Activated CD8-positive, alpha-beta memory T cell treated with anti-CD3 and anti-CD28 coated beads for 1 hour (primary cell): ENCODE measurements at regions not wholly inside any gene's neighbourhood (a gene's known extent, or its start where the extent isn't known, plus 50 kb on each side); places are given as distances from the start of the nearest gene placed in this dataset.

Experiments
- DNase-seq, 2 donors: peaks; one replicate each; pipeline ENCODE4 v3.0.0-alpha.2; 2020; ENCODE audit warnings: low read depth in 1 of 2; ENCODE audit errors: extremely low read depth in 1 of 2

- DNase-seq, result no peak
These were observed 156.4 kb upstream of the CCL2 start for GRCh38 chr17:34098699-34099098.

GRCh38 chr17:34099859-34100515, 155.1 kb upstream of the CCL2 start:
- no peak for DNase-seq

- no peak for DNase-seq
These were observed 148.1 kb upstream of the CCL2 start for GRCh38 chr17:34107019-34107418.

GRCh38 chr17:34110315-34110714, 144.8 kb upstream of the CCL2 start:
- no peak for DNase-seq

DNA sequence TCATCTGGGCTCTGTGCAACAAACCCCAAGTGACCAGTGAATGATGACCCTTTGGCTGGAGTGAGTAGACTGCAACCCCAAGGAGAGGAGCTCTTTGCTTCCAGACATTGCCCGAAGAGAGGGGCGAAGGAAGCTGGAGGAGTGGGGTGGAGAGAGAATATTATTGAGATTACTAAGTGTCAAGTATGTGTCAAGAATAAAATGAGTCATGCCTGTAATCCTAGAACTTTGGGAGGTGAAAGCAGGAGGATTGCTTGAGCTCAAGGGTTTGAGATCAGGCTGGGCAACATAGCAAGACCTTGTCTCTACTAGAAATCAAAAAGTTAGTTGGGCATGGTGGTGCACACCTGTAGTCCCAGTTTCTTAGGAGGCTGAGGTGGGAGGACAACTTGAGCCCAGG, 142.0 kb upstream of the CCL2 start:
- DNase-seq, result no peak

- DNase-seq, result no peak
These were observed 140.9 kb upstream of the CCL2 start for GRCh38 chr17:34114174-34114573.

DNA sequence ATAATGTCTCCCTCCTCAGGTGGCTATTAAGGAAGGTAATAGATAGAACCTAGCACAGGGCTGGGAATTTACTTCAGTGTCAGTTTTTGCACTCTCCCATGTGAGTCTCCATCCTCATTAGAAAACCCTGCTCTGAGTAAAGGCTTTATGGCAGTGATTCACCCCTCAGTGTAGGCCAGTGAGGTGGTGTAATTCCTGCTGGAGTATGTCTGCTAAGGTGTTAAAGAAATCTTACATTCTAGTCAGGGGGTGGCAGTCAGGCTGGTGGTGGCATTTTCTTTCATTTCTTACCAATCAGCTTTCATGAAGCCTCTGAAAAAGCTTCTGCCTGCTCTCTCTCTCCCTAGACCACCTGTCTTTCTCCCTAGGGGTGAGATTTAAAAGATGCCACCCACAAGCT, 138.8 kb upstream of the CCL2 start:
- no peak for DNase-seq

GRCh38 chr17:34117332-34117731, 137.8 kb upstream of the CCL2 start:
- no peak for DNase-seq

GRCh38 chr17:34117811-34118210, 137.3 kb upstream of the CCL2 start:
- DNase-seq, result no peak

DNA sequence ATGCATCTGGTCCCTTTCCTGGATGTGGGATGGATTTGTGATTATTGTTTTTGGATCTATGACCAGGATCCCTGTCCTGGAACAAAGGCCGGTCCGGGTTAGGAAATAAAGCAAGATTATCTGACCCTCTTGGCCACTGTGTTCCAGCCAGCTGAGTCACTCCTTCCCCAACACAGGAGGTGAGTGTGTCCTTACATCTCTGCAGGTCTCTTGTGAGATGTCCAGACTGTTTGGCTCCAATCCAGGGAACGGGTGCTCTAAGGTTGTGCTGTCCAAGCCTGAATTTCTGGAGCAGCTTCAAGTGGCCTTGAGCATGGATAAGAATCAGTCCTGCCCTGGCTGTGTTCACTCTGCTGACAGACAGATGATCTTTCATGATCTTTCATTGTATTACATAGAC, 136.5 kb upstream of the CCL2 start:
- DNase-seq, result no peak

DNA sequence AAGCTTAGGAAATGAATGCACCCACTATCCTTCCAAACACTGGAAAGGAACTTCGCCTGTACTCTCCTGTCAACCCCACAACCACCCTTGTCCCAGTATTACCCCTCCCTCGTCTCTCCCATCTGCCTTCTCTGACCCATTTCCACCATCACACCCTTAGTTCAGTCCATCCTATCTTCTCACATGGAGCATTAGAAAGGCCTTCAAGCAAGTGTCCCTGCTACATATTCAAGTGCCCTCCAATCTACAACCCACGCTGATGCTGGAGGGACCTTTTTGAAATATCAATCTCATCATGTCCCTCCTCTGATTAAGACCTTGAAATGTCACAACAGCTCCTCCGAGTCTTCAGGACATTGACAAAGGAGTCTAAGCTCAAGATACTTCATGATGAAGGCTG, 133.8 kb upstream of the CCL2 start:
- no peak for DNase-seq

DNA sequence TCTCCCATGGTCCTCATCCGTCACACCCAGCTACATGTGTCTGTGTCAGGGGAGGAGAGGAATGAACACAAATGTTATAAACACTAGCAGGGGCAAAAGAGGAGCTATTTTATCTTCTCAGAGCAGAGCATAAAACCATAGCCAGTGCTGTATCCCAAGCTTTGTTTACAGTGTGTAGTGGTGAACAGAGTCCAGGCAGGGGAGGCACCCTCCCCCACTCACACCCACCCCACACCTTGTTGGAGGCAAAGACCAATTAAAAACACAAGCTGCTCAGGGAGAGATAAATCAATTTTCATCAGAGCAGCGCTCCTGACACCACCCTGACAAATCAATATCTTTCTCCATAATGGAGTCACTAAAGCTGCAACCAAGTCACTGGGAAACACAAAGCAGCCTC, 132.6 kb upstream of the CCL2 start:
- DNase-seq, result no peak

DNA sequence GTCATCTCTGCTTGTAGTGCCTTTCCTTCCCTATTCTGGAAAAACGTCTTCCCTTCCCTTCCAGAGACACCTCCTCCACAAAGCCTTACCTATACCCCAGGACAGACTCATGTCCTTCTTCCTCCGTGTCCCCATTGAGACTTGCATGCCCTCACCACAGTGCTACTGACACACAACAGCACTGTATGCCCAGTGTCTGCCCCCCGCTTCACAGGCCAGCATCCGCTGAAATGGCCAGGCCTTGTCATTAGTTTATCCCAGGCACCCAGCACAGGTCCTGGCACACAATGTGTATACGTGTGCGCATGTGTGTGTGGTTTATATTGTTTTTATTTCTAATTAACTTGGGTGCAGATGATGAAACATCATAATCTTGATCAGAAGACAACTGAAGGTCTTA, 130.1 kb upstream of the CCL2 start:
- no peak for DNase-seq

DNA sequence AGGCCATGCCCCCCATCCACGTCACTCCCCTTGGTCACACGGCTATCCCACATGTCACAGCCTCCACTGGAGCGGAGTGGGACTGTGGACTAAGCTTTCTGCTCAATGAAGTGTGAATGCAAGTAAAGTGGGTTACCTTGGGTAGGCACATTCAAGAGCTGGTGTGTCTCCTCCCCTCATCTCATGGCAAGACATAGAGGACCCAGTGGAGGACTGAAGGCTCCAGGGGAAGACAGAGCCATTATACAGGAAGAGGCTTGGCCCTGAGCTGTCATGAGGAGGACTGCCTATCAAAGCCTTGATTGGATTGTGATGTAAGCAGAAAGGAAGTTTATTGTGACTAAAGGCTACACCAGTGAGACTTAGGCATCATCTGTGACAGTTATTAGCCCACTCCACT, 129.2 kb upstream of the CCL2 start:
- DNase-seq, result no peak

DNA sequence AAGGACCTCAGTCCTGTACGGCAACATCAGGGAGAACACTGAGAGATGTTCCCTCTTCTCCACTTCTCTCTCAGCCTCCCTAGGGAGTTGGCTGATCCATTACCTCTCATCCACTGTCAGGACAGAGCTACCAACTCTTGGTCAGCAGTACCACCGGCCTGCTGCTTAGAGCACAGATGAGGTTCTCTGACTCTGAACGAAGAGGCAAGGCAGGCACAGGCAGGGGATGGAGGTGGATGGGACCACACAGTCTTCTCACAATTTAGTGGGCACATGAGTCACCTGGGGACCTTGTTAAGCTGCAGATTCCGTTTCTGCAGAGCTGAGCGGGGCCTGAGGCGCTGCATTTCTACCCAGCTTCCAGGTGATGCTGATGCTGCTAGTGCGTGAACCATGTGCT, 128.6 kb upstream of the CCL2 start:
- DNase-seq, result no peak

DNA sequence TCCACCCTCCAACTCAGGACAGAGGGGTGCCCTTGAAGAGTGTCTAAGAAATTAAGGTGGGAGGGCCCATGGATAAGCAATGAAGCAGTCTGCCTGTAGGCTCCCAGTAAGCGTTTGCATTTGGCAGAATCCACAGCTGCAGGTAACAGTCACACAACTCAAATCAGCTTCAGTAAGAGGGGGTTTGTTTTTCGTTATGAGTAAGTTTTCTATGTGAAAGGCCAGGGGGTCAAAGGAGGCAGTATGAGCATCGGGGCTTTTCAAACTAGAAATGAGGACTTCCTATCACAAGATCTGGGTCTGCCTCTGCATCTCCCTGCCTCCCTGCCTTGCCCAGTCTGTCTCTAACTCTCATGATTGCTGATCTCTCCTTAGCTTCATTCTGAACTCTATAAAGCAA, 128.1 kb upstream of the CCL2 start:
- DNase-seq, result no peak

DNA sequence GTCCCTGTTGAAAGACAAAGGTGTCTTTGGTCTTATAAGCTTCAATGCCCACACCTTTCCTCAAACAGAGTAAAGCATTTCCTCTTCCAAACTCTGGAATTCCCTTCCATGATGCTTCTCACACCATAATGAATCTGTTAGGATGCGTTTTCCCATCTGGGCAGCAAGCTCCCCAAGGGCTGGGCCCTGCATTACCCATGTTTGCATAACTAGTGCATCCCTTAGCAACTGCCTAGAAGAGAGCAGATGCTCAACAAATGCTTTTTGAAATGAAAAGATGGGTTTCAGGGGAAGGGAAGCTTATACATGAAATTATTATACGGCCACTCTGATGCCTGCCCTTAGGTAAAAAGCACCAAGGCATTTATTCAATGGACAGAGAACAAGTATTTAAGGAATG, 124.5 kb upstream of the CCL2 start:
- no peak for DNase-seq

- DNase-seq, result no peak
These were observed 123.7 kb upstream of the CCL2 start for GRCh38 chr17:34131386-34131785.

- DNase-seq, result no peak
These were observed 121.7 kb upstream of the CCL2 start for GRCh38 chr17:34133350-34133749.

DNA sequence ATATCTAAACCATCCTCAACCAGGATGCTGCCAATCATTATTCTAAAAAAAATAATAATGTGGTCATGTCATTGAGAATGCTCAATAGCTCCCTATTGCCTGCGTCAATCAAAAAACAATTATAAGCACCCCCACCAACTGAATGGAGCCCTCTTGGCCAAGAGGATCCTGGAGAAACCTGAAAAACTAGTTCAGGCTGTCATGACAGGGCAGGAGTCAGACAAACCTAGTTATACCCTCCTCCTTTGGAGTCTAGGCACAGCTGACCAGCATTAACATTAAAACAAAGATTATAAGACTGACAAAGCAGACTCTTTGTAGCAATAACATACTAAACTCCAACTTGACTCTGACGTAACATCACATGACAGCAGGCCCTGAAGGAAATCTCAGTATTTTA, 119.2 kb upstream of the CCL2 start:
- no peak for DNase-seq

GRCh38 chr17:34140006-34140405, 115.1 kb upstream of the CCL2 start:
- DNase-seq, result no peak

GRCh38 chr17:34141590-34141989, 113.5 kb upstream of the CCL2 start:
- DNase-seq, result no peak

- DNase-seq, result no peak
These were observed 111.7 kb upstream of the CCL2 start for GRCh38 chr17:34143430-34143829.
